HEK293 (cell line): ENCODE measurements at regions not wholly inside any gene's neighbourhood (a gene's known extent, or its start where the extent isn't known, plus 50 kb on each side); places are given as distances from the start of the nearest gene placed in this dataset.
A peak's percentile ranks its signal among the peaks of the same experiment; 100 is the strongest.

Experiments
- BCL11B ChIP-seq: fragments of 450-650 bp; formaldehyde crosslinking; IDR thresholded peaks from 2 replicates; pipeline ENCODE4 v1.5.1; 2016; ENCODE audit warnings: low read depth, missing biosample characterization, missing genetic modification characterization
- BCL6B ChIP-seq: fragments of 450-650 bp; formaldehyde crosslinking; IDR thresholded peaks from 2 replicates; pipeline ENCODE4 v1.5.1; 2017; ENCODE audit warnings: missing biosample characterization, missing genetic modification characterization
- FEZF1 ChIP-seq: fragments of 450-650 bp; formaldehyde crosslinking; IDR thresholded peaks from 2 replicates; pipeline ENCODE4 v1.5.1; 2016; ENCODE audit warnings: missing biosample characterization, missing genetic modification characterization
- KLF17 ChIP-seq: fragments of 450-650 bp; formaldehyde crosslinking; IDR thresholded peaks from 2 replicates; pipeline ENCODE4 v1.5.1; 2016; ENCODE audit warnings: missing biosample characterization, missing genetic modification characterization
- MEIS1 ChIP-seq: sonication (generic); formaldehyde crosslinking; IDR thresholded peaks from 2 replicates; pipeline ENCODE4 v1.8.1; 2022; ENCODE audit warnings: missing genetic modification reagents, mild to moderate bottlenecking, borderline replicate concordance
- OSR2 ChIP-seq: fragments of 450-650 bp; formaldehyde crosslinking; IDR thresholded peaks from 2 replicates; pipeline ENCODE4 v1.5.1; 2016; ENCODE audit warnings: missing biosample characterization, missing genetic modification characterization
- SP3 ChIP-seq: fragments of 450-650 bp; formaldehyde crosslinking; IDR thresholded peaks from 2 replicates; pipeline ENCODE4 v1.5.1; 2016; ENCODE audit warnings: missing biosample characterization, missing genetic modification characterization
- ZBTB49 ChIP-seq: fragments of 450-650 bp; formaldehyde crosslinking; IDR thresholded peaks from 2 replicates; pipeline ENCODE4 v1.5.1; 2016; ENCODE audit warnings: missing biosample characterization, missing genetic modification characterization, low read depth
- ZFHX2 ChIP-seq: fragments of 450-650 bp; formaldehyde crosslinking; conservative IDR thresholded peaks from 2 replicates; pipeline ENCODE4 v1.5.1; 2016; ENCODE audit warnings: missing biosample characterization, missing genetic modification characterization
- ZNF214 ChIP-seq: fragments of 450-650 bp; formaldehyde crosslinking; IDR thresholded peaks from 2 replicates; pipeline ENCODE4 v1.5.1; 2017; ENCODE audit warnings: missing biosample characterization, mild to moderate bottlenecking, missing genetic modification characterization, borderline replicate concordance
- ZNF280C ChIP-seq: fragments of 450-650 bp; formaldehyde crosslinking; IDR thresholded peaks from 2 replicates; pipeline ENCODE4 v1.5.1; 2016; ENCODE audit warnings: missing biosample characterization, missing genetic modification characterization
- ZNF433 ChIP-seq: fragments of 450-650 bp; formaldehyde crosslinking; IDR thresholded peaks from 2 replicates; pipeline ENCODE4 v1.5.1; 2016; ENCODE audit warnings: missing biosample characterization, missing genetic modification characterization, low read depth
- ZNF544 ChIP-seq: fragments of 450-650 bp; formaldehyde crosslinking; IDR thresholded peaks from 2 replicates; pipeline ENCODE4 v1.5.0; 2017; ENCODE audit warnings: missing biosample characterization, missing genetic modification characterization
- ZNF548 ChIP-seq: fragments of 450-650 bp; formaldehyde crosslinking; IDR thresholded peaks from 2 replicates; pipeline ENCODE4 v1.5.1; 2016; ENCODE audit warnings: missing biosample characterization, missing genetic modification characterization
- ZNF600 ChIP-seq: fragments of 450-650 bp; formaldehyde crosslinking; IDR thresholded peaks from 2 replicates; pipeline ENCODE4 v1.5.1; 2016; ENCODE audit warnings: missing biosample characterization, missing genetic modification characterization
- ZNF654 ChIP-seq: fragments of 450-650 bp; formaldehyde crosslinking; IDR thresholded peaks from 2 replicates; pipeline ENCODE4 v1.5.1; 2016; ENCODE audit warnings: low read depth, missing biosample characterization, missing genetic modification characterization
- ZNF660 ChIP-seq: fragments of 450-650 bp; IDR thresholded peaks from 2 replicates; pipeline ENCODE4 v1.5.1; 2018; ENCODE audit warnings: missing biosample characterization, mild to moderate bottlenecking, missing genetic modification characterization
- ZNF692 ChIP-seq: fragments of 450-650 bp; formaldehyde crosslinking; IDR thresholded peaks from 2 replicates; pipeline ENCODE4 v1.5.1; 2016; ENCODE audit warnings: missing biosample characterization, missing genetic modification characterization
- TF ChIP-seq, protein P1 (sequence below): fragments of 450-650 bp; formaldehyde crosslinking; IDR thresholded peaks from 2 replicates; pipeline ENCODE4 v1.5.1; 2016; ENCODE audit warnings: missing biosample characterization, missing genetic modification characterization
- TF ChIP-seq, protein P2 (sequence below): fragments of 450-650 bp; formaldehyde crosslinking; IDR thresholded peaks from 2 replicates; pipeline ENCODE4 v1.5.1; 2016; ENCODE audit warnings: missing biosample characterization, missing genetic modification characterization
- TF ChIP-seq, protein P3 (sequence below): fragments of 450-650 bp; formaldehyde crosslinking; IDR thresholded peaks from 2 replicates; pipeline ENCODE4 v1.5.1; 2016; ENCODE audit warnings: missing biosample characterization, missing genetic modification characterization, borderline replicate concordance
- TF ChIP-seq, protein P4 (sequence below): fragments of 450-650 bp; formaldehyde crosslinking; IDR thresholded peaks from 2 replicates; pipeline ENCODE4 v1.5.1; 2017; ENCODE audit warnings: missing biosample characterization, missing genetic modification characterization

DNA sequence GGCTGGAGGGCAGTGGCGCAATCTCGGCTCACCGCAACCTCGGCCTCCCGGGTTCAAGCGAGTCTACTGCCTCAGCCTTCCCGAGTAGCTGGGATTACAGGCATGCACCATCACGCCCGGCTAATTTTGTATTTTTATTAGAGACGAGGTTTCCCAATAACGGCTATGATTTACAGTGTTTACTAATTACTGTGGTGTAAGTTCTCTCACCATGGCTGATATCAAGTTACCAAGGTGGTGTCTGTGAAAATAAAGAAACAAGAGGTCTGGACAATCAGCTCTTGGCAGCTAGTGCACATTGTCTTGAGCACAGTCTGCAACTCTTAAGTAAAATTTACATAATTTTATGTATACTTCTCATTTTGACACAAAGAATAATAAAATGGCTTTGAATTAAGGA is 385.5 kb upstream of the COX7C start (continued):
- TF ChIP-seq ZNF280C (tag by site-specific recombination) (no peak), MEIS1 (CRISPR knock-in tag) (no peak), KLF17 (tag by site-specific recombination) (no peak), SP3 (no peak), BCL11B (tag by site-specific recombination) (no peak), ZNF548 (no peak), ZNF692 (tag by site-specific recombination) (no peak), ZNF433 (tag by site-specific recombination) (no peak), OSR2 (tag by site-specific recombination) (peak; percentile 77), ZNF214 (tag by site-specific recombination) (no peak), ZNF600 (tag by site-specific recombination) (no peak), ZNF654 (tag by site-specific recombination) (no peak), ZBTB49 (tag by site-specific recombination) (no peak), FEZF1 (tag by site-specific recombination) (no peak), ZNF544 (no peak), BCL6B (tag by site-specific recombination) (no peak), ZNF660 (tag by site-specific recombination) (no peak), ZFHX2 (tag by site-specific recombination) (no peak)
- TF ChIP-seq, protein P1, sequence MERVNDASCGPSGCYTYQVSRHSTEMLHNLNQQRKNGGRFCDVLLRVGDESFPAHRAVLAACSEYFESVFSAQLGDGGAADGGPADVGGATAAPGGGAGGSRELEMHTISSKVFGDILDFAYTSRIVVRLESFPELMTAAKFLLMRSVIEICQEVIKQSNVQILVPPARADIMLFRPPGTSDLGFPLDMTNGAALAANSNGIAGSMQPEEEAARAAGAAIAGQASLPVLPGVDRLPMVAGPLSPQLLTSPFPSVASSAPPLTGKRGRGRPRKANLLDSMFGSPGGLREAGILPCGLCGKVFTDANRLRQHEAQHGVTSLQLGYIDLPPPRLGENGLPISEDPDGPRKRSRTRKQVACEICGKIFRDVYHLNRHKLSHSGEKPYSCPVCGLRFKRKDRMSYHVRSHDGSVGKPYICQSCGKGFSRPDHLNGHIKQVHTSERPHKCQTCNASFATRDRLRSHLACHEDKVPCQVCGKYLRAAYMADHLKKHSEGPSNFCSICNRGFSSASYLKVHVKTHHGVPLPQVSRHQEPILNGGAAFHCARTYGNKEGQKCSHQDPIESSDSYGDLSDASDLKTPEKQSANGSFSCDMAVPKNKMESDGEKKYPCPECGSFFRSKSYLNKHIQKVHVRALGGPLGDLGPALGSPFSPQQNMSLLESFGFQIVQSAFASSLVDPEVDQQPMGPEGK (tag by site-specific recombination): no peak
- TF ChIP-seq, protein P2, sequence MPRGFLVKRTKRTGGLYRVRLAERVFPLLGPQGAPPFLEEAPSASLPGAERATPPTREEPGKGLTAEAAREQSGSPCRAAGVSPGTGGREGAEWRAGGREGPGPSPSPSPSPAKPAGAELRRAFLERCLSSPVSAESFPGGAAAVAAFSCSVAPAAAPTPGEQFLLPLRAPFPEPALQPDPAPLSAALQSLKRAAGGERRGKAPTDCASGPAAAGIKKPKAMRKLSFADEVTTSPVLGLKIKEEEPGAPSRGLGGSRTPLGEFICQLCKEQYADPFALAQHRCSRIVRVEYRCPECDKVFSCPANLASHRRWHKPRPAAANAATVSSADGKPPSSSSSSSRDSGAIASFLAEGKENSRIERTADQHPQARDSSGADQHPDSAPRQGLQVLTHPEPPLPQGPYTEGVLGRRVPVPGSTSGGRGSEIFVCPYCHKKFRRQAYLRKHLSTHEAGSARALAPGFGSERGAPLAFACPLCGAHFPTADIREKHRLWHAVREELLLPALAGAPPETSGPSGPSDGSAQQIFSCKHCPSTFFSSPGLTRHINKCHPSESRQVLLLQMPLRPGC: 0 out of 2 replicates have a peak, but pooled peaks have one; percentile 23
- TF ChIP-seq, protein P3, sequence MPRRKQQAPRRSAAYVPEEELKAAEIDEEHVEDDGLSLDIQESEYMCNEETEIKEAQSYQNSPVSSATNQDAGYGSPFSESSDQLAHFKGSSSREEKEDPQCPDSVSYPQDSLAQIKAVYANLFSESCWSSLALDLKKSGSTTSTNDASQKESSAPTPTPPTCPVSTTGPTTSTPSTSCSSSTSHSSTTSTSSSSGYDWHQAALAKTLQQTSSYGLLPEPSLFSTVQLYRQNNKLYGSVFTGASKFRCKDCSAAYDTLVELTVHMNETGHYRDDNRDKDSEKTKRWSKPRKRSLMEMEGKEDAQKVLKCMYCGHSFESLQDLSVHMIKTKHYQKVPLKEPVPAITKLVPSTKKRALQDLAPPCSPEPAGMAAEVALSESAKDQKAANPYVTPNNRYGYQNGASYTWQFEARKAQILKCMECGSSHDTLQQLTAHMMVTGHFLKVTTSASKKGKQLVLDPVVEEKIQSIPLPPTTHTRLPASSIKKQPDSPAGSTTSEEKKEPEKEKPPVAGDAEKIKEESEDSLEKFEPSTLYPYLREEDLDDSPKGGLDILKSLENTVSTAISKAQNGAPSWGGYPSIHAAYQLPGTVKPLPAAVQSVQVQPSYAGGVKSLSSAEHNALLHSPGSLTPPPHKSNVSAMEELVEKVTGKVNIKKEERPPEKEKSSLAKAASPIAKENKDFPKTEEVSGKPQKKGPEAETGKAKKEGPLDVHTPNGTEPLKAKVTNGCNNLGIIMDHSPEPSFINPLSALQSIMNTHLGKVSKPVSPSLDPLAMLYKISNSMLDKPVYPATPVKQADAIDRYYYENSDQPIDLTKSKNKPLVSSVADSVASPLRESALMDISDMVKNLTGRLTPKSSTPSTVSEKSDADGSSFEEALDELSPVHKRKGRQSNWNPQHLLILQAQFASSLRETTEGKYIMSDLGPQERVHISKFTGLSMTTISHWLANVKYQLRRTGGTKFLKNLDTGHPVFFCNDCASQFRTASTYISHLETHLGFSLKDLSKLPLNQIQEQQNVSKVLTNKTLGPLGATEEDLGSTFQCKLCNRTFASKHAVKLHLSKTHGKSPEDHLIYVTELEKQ: no peak
- TF ChIP-seq, protein P4, sequence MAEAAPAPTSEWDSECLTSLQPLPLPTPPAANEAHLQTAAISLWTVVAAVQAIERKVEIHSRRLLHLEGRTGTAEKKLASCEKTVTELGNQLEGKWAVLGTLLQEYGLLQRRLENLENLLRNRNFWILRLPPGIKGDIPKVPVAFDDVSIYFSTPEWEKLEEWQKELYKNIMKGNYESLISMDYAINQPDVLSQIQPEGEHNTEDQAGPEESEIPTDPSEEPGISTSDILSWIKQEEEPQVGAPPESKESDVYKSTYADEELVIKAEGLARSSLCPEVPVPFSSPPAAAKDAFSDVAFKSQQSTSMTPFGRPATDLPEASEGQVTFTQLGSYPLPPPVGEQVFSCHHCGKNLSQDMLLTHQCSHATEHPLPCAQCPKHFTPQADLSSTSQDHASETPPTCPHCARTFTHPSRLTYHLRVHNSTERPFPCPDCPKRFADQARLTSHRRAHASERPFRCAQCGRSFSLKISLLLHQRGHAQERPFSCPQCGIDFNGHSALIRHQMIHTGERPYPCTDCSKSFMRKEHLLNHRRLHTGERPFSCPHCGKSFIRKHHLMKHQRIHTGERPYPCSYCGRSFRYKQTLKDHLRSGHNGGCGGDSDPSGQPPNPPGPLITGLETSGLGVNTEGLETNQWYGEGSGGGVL: no peak
